Neural crest cell (in vitro differentiated cells): ENCODE measurements at regions not wholly inside any gene's neighbourhood (a gene's known extent, or its start where the extent isn't known, plus 50 kb on each side); places are given as distances from the start of the nearest gene placed in this dataset.

Experiments used
- DNase-seq: peaks from one replicate; pipeline ENCODE4 v3.0.0; 2021; ENCODE audit warnings: low read depth, mixed read lengths, low spot score
- H3K27ac Mint-ChIP-seq: one replicate; pipeline ENCODE4 v1.8.0; 2021; ENCODE audit warnings: mild to moderate bottlenecking, mixed read lengths; ENCODE audit not compliant: unreplicated experiment
- H3K27me3 Mint-ChIP-seq: 2 replicates; pipeline ENCODE4 v1.8.0; 2021; ENCODE audit warnings: low read depth, mild to moderate bottlenecking, mixed read lengths
- H3K36me3 Mint-ChIP-seq: 2 replicates; pipeline ENCODE4 v1.8.0; 2021; ENCODE audit warnings: low read depth, mild to moderate bottlenecking, mixed read lengths
- H3K4me1 Mint-ChIP-seq: 2 replicates; pipeline ENCODE4 v1.8.0; 2021; ENCODE audit warnings: mixed read lengths
- H3K4me3 Mint-ChIP-seq: one replicate; pipeline ENCODE4 v1.8.0; 2021; ENCODE audit warnings: mild to moderate bottlenecking, mixed read lengths
- H3K9me3 Mint-ChIP-seq: 2 replicates; pipeline ENCODE4 v1.8.0; 2021; ENCODE audit warnings: mixed read lengths
- CTCF ChIP-seq: fragments of 200-600 bp; sonication (generic); conservative IDR thresholded peaks from 2 replicates; pipeline ENCODE4 v1.5.0; 2021; ENCODE audit warnings: antibody characterized with exemption, mild to moderate bottlenecking

GRCh38 chr11:44374001-44374400 is 64.1 kb upstream of the ALX4 start:
- no peaks in the 10 kb centered on the region for H3K36me3 Mint-ChIP-seq

GRCh38 chr11:44376423-44376822 is 66.5 kb upstream of the ALX4 start:
- H3K27ac Mint-ChIP-seq: no peak overlapping the region
- no peaks in the 10 kb centered on the region for H3K27me3 Mint-ChIP-seq
- no peak for TF ChIP-seq CTCF
- H3K4me1 Mint-ChIP-seq: peaks cover 8% of the 10 kb centered on the region
- no peaks in the 10 kb centered on the region for H3K36me3 Mint-ChIP-seq
- no peak for DNase-seq
- H3K4me3 Mint-ChIP-seq: no peak overlapping the region
- peaks cover 3% of the 10 kb centered on the region for H3K9me3 Mint-ChIP-seq

More at GRCh38 chr11:44374001-44374400, 64.1 kb upstream of the ALX4 start:
- H3K4me3 Mint-ChIP-seq: no peak overlapping the region
- H3K4me1 Mint-ChIP-seq: peaks cover 8% of the 10 kb centered on the region
- DNase-seq: no peak
- no peaks in the 10 kb centered on the region for H3K27me3 Mint-ChIP-seq
- no peak for TF ChIP-seq CTCF
- peaks cover 3% of the 10 kb centered on the region for H3K9me3 Mint-ChIP-seq
- H3K27ac Mint-ChIP-seq: no peak overlapping the region

GRCh38 chr11:44377121-44377520 is 67.2 kb upstream of the ALX4 start:
- Mint-ChIP-seq H3K36me3 (no peaks in the 10 kb centered on the region), H3K27me3 (no peaks in the 10 kb centered on the region)

GRCh38 chr11:44377914-44378321 is 68.0 kb upstream of the ALX4 start:
- no peak for DNase-seq
- TF ChIP-seq CTCF: no peak
- peaks cover 3% of the 10 kb centered on the region for H3K9me3 Mint-ChIP-seq
- no peaks in the 10 kb centered on the region for H3K36me3 Mint-ChIP-seq
- H3K4me1 Mint-ChIP-seq: peaks cover 8% of the 10 kb centered on the region
- no peak overlapping the region for H3K4me3 Mint-ChIP-seq
- no peak overlapping the region for H3K27ac Mint-ChIP-seq
- no peaks in the 10 kb centered on the region for H3K27me3 Mint-ChIP-seq

More at GRCh38 chr11:44377121-44377520, 67.2 kb upstream of the ALX4 start:
- no peak for TF ChIP-seq CTCF
- H3K4me3 Mint-ChIP-seq: no peak overlapping the region
- peaks cover 8% of the 10 kb centered on the region for H3K4me1 Mint-ChIP-seq
- DNase-seq: no peak
- H3K27ac Mint-ChIP-seq: no peak overlapping the region
- H3K9me3 Mint-ChIP-seq: peaks cover 3% of the 10 kb centered on the region

- TF ChIP-seq CTCF: no peak
- DNase-seq: no peak
- H3K27ac Mint-ChIP-seq: no peak overlapping the region
- H3K9me3 Mint-ChIP-seq: peaks cover 3% of the 10 kb centered on the region
- H3K4me3 Mint-ChIP-seq: no peak overlapping the region
- H3K36me3 Mint-ChIP-seq: no peaks in the 10 kb centered on the region
- H3K27me3 Mint-ChIP-seq: peaks cover 3% of the 10 kb centered on the region
- peaks cover 8% of the 10 kb centered on the region for H3K4me1 Mint-ChIP-seq
These were observed 69.4 kb upstream of the ALX4 start for GRCh38 chr11:44379141-44380008.
